SIG-M5 treated with dmso at 0.1 percent for 504 hours (cell line): ENCODE measurements at regions not wholly inside any gene's neighbourhood (a gene's known extent, or its start where the extent isn't known, plus 50 kb on each side); places are given as distances from the start of the nearest gene placed in this dataset.

Experiments
- DNase-seq: peaks from one replicate; lab custom pipeline; 2025; ENCODE audit not compliant: unreplicated experiment; lab: John Stamatoyannopoulos, UW

GRCh38 chr3:7793786-7794185 is 707.8 kb upstream of the LMCD1 start:
- no peak for DNase-seq

- DNase-seq: no peak
These were observed 703.3 kb upstream of the LMCD1 start for GRCh38 chr3:7798276-7798675.

GRCh38 chr3:7800006-7800780 is 701.4 kb upstream of the LMCD1 start:
- no peak for DNase-seq

GRCh38 chr3:7812490-7812889 is 689.1 kb upstream of the LMCD1 start:
- no peak for DNase-seq

GRCh38 chr3:7813365-7813764 is 688.3 kb upstream of the LMCD1 start:
- no peak for DNase-seq

GRCh38 chr3:7817239-7817638 is 684.4 kb upstream of the LMCD1 start:
- DNase-seq: no peak

GRCh38 chr3:7820969-7821368 is 680.7 kb upstream of the LMCD1 start:
- DNase-seq: no peak

GRCh38 chr3:7821858-7822257 is 679.8 kb upstream of the LMCD1 start:
- no peak for DNase-seq

- no peak for DNase-seq
These were observed 660.2 kb upstream of the LMCD1 start for GRCh38 chr3:7841451-7841850.

GRCh38 chr3:7843441-7843840 is 658.2 kb upstream of the LMCD1 start:
- no peak for DNase-seq

GRCh38 chr3:7847021-7847420 is 654.6 kb upstream of the LMCD1 start:
- no peak for DNase-seq

- no peak for DNase-seq
These were observed 654.1 kb upstream of the LMCD1 start for GRCh38 chr3:7847521-7847920.

GRCh38 chr3:7854266-7854665 is 647.4 kb upstream of the LMCD1 start:
- DNase-seq: no peak

GRCh38 chr3:7854721-7855120 is 646.9 kb upstream of the LMCD1 start:
- DNase-seq: no peak

- no peak for DNase-seq
These were observed 636.0 kb upstream of the LMCD1 start for GRCh38 chr3:7865611-7866010.

- no peak for DNase-seq
These were observed 634.0 kb upstream of the LMCD1 start for GRCh38 chr3:7867587-7867986.

GRCh38 chr3:7871003-7871560 is 630.5 kb upstream of the LMCD1 start:
- DNase-seq: no peak

- no peak for DNase-seq
These were observed 627.5 kb upstream of the LMCD1 start for GRCh38 chr3:7874116-7874515.

GRCh38 chr3:7875925-7876324 is 625.7 kb upstream of the LMCD1 start:
- no peak for DNase-seq

- no peak for DNase-seq
These were observed 624.8 kb upstream of the LMCD1 start for GRCh38 chr3:7876741-7877297.

GRCh38 chr3:7877312-7877711 is 624.3 kb upstream of the LMCD1 start:
- DNase-seq: no peak

GRCh38 chr3:7879572-7879971 is 622.1 kb upstream of the LMCD1 start:
- DNase-seq: no peak

- no peak for DNase-seq
These were observed 619.7 kb upstream of the LMCD1 start for GRCh38 chr3:7881946-7882345.
